ENCODE measurements at regions not wholly inside any gene's neighbourhood (a gene's known extent, or its start where the extent isn't known, plus 50 kb on each side); places are given as distances from the start of the nearest gene placed in this dataset.

- TF ChIP-seq, protein P1, sequence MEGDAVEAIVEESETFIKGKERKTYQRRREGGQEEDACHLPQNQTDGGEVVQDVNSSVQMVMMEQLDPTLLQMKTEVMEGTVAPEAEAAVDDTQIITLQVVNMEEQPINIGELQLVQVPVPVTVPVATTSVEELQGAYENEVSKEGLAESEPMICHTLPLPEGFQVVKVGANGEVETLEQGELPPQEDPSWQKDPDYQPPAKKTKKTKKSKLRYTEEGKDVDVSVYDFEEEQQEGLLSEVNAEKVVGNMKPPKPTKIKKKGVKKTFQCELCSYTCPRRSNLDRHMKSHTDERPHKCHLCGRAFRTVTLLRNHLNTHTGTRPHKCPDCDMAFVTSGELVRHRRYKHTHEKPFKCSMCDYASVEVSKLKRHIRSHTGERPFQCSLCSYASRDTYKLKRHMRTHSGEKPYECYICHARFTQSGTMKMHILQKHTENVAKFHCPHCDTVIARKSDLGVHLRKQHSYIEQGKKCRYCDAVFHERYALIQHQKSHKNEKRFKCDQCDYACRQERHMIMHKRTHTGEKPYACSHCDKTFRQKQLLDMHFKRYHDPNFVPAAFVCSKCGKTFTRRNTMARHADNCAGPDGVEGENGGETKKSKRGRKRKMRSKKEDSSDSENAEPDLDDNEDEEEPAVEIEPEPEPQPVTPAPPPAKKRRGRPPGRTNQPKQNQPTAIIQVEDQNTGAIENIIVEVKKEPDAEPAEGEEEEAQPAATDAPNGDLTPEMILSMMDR (conservative IDR thresholded peaks at IDR 0.05): no peak
- Mint-ChIP-seq H3K27ac (no peak overlapping the region), H3K36me3 (ENCODE audit: low read depth) (no peaks in the 10 kb centered on the region), H3K27me3 (ENCODE audit: insufficient read depth) (no peaks in the 10 kb centered on the region), H3K4me1 (no peaks in the 10 kb centered on the region), H3K9me3 (no peaks in the 10 kb centered on the region), H3K4me3 (no peak overlapping the region)
- H3K4me1 ChIP-seq (ENCODE audit: control insufficient read depth, insufficient read depth, low read length): no peaks in the 10 kb centered on the region
- H3K36me3 ChIP-seq (ENCODE audit: control insufficient read depth, insufficient read depth, low read length): no peaks in the 10 kb centered on the region
- no peaks in the 10 kb centered on the region for H3K9me3 ChIP-seq (ENCODE audit: control insufficient read depth, low read length)
- H3K27me3 ChIP-seq (ENCODE audit: control insufficient read depth, insufficient read depth, low read length, poor library complexity, severe bottlenecking): no peaks in the 10 kb centered on the region
- no peak overlapping the region for H3K27ac ChIP-seq (ENCODE audit: low read depth, low read length)
- no peak for DNase-seq
- 83 to 87% methylated on average over 2 to 4 of the region's 4 CpGs for WGBS, 2 experiments (ENCODE audit: insufficient coverage in 1 of 2, insufficient read length in 1 of 2)
- no peak overlapping the region for H3K9ac ChIP-seq (ENCODE audit: extremely low read depth, low read length, poor library complexity, severe bottlenecking)
- no peak overlapping the region for H3K4me3 ChIP-seq (ENCODE audit: low read length)
Measured at GRCh38 chr7:52410032-52410431, 625.4 kb upstream of the POM121L12 start.

DNA sequence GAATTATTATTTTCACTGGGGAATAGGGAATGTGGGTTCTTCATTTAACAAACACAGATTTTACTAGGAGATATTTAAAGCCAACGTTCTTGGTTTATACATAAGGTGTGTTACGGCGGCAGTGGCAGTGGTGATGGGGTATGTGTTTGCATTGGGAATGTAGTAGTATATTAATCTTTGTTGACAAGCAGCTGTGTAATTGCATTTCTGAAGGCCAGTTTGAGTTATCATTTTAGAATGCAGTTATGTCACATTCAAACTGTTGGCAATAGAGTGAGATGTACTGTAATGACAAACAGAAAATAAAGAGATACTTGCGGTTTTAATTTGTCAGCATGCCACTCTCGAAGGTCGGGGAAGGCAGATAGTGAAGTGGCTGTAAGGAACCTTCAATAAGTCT lies 628.6 kb upstream of the POM121L12 start:
- no peaks in the 10 kb centered on the region for H3K36me3 ChIP-seq (ENCODE audit: control insufficient read depth, insufficient read depth, low read length)
- Mint-ChIP-seq H3K27me3 (ENCODE audit: insufficient read depth) (no peaks in the 10 kb centered on the region), H3K4me3 (no peak overlapping the region), H3K9me3 (no peaks in the 10 kb centered on the region), H3K27ac (no peak overlapping the region), H3K4me1 (no peaks in the 10 kb centered on the region), H3K36me3 (ENCODE audit: low read depth) (no peaks in the 10 kb centered on the region)
- H3K9ac ChIP-seq (ENCODE audit: extremely low read depth, low read length, poor library complexity, severe bottlenecking): no peak overlapping the region
- 96 to 100% methylated on average over 2 to 6 of the region's 6 CpGs for WGBS, 2 experiments (ENCODE audit: insufficient coverage in 1 of 2, insufficient read length in 1 of 2)
- H3K27me3 ChIP-seq (ENCODE audit: control insufficient read depth, insufficient read depth, low read length, poor library complexity, severe bottlenecking): no peaks in the 10 kb centered on the region
- no peaks in the 10 kb centered on the region for H3K9me3 ChIP-seq (ENCODE audit: control insufficient read depth, low read length)
- no peaks in the 10 kb centered on the region for H3K4me1 ChIP-seq (ENCODE audit: control insufficient read depth, insufficient read depth, low read length)
- no peak overlapping the region for H3K27ac ChIP-seq (ENCODE audit: low read depth, low read length)
- DNase-seq: no peak
- TF ChIP-seq, protein P1 (conservative IDR thresholded peaks at IDR 0.05): no peak
- no peak overlapping the region for H3K4me3 ChIP-seq (ENCODE audit: low read length)

- Histone ChIP-seq H3K4me3 (ENCODE audit: low read length) (no peak overlapping the region), H3K4me1 (ENCODE audit: control insufficient read depth, insufficient read depth, low read length) (no peaks in the 10 kb centered on the region), H3K9ac (ENCODE audit: extremely low read depth, low read length, poor library complexity, severe bottlenecking) (no peak overlapping the region), H3K27me3 (ENCODE audit: control insufficient read depth, insufficient read depth, low read length, poor library complexity, severe bottlenecking) (no peaks in the 10 kb centered on the region), H3K36me3 (ENCODE audit: control insufficient read depth, insufficient read depth, low read length) (no peaks in the 10 kb centered on the region), H3K27ac (ENCODE audit: low read depth, low read length) (no peak overlapping the region), H3K9me3 (ENCODE audit: control insufficient read depth, low read length) (peaks cover 22% of the 10 kb centered on the region)
- no peaks in the 10 kb centered on the region for H3K4me1 Mint-ChIP-seq
- H3K27ac Mint-ChIP-seq: no peak overlapping the region
- no peaks in the 10 kb centered on the region for H3K36me3 Mint-ChIP-seq (ENCODE audit: low read depth)
- TF ChIP-seq, protein P1 (conservative IDR thresholded peaks at IDR 0.05): no peak
- H3K9me3 Mint-ChIP-seq: peaks cover 16% of the 10 kb centered on the region
- H3K4me3 Mint-ChIP-seq: no peak overlapping the region
- 86 to 96% methylated on average over 3 of the region's 3 CpGs for WGBS, 2 experiments (ENCODE audit: insufficient coverage in 1 of 2, insufficient read length in 1 of 2)
- DNase-seq: no peak
- H3K27me3 Mint-ChIP-seq (ENCODE audit: insufficient read depth): no peaks in the 10 kb centered on the region
Measured at GRCh38 chr7:52382731-52383130, 652.7 kb upstream of the POM121L12 start.
